COR-L47 (cell line): ENCODE measurements at regions not wholly inside any gene's neighbourhood (a gene's known extent, or its start where the extent isn't known, plus 50 kb on each side); places are given as distances from the start of the nearest gene placed in this dataset.
"Not testable (repeated sequence)": the region's sequence is repeated elsewhere in the genome, so short reads cannot be mapped to it uniquely, and the experiment has no call there.

ENCODE experiments used
- DNase-seq: peaks from one replicate; lab custom pipeline; 2025; lab: John Stamatoyannopoulos, UW

DNA sequence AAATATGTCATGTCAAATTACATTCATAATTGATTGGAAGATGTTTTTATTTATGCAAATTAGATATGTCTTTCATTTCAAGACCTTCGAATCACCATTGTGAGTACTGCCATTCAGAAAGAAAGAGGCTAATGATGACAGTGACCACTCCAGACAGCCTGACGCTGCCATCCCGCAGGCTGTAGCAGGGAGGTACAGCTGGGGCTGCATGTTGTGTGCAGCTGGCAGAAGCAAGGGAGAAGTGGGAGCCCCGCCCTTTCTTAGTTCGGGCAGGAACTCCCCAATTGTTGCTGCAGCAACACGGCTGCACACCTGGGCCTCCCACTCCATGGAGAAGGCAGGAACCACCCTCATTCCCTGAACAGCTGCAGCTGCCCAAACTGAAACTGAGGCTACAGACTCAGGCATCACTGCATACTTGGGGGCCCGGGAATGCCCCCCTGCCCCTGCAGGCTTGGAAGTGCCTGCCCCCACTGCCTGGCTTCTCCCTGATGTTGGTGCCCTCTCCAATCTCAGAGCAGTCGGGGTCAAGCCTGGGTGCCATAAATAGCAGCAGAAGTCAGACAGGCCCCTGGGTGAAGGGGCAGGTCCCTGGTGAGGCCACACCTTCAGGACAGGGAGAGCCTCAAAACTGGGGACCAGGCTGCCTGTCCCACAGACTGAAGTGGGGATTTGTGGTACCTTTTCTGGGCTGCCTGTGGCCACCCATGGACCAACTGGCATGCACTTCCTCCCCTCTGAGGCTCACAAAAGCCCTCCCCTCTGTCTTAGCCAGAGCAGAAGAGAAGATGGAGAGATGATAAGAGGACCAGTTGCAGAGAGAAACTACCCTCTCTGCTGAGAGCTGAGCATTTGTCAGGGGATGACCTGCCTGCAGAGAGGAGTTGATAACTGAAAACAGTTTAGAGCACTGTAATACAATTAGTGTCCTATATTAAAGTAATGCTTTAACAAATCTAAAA, 964.6 kb downstream of the SI start:
- DNase-seq: no peak

DNA sequence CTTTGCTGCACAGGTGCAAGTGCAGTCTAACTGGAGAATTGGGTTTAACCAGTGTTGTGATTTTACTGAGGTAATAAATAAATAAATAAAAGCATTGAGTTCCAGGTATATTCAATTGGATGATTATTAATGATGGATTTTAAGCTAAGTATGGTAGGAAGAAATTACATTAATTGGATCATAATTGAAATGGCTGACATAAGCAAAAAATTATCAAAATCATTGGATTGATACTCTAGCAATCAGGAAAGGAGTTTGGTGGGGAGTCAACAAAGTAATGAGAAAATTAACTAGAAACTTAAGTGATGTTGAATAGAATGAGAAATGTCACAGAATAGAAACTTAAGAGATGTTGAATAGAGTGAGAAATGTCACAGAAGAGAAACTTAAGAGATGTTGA, 981.9 kb downstream of the SI start:
- DNase-seq: no peak

DNA sequence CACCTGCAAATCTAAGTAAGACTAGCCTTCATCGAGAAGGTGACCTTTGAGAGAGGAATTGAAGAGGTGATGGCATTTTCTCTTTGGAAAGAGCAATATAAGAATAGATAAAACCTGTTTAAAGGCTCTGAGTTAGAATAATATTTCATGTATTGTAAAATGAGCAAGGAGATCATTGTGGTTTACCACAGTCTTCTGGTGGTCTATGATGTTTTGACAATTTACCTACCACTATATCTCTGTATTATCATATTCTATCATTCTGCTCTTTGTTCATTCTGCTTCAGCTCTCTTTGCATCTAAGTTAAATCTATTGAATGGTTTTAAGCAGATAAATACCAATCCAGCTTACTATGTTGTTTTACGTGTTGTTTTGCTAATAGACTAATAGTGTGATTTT, 982.3 kb downstream of the SI start:
- no peak for DNase-seq

DNA sequence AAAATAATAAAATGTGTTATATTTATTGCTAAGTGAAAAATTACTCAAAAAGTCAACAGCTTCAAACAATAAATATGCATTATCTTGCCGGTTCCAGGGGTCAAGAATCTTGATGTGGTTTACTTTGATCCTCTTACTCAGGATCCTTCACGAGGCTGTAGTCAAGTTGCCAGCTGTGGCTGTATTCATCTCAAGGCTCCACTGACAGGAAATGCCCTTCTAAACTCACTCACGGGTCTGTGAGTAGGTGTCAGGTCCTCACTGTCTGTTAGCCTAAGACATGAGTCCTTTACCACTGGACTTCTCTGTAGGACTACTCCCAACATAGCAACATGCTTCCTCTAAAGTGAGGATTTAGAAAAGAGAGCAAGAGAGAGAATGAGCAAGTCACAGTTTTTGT, 983.0 kb downstream of the SI start:
- DNase-seq: no peak

DNA sequence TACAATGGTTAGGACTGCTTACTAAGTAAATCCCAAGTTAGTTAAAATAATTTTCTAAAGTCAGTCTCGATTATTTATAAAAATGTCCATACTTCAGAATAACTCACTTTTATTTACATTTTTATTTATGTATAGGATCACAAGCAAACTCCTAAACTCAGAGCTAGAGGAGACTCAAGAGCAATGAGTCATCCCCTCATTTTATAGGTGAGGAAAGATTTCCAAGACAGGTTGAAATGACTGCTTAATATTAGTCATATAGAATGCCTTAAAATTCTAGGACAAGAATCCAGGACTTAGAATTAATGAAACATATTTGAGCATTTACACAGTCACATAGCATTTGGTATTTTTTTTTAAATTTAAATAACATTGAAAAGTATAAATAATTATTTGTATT, 983.8 kb downstream of the SI start:
- DNase-seq: no peak

DNA sequence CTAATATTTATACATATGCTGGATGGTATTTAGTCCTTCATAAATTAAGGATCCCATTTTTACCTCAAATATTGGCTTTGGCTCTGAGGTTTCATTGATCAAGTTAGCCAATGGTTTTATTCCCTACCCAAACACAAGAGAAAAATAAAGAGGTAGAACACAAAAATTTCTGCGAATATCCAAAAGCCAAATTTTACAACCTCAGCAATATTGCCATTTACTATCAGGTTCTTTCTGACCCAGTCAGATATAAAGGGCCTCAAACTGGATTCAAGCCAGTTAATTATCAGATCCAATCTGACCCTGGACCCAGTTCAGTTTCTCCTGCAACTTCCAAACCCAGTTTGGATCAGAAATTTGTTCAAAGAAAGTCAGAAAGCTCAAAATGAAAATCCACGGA, 998.1 kb downstream of the SI start:
- DNase-seq: no peak

DNA sequence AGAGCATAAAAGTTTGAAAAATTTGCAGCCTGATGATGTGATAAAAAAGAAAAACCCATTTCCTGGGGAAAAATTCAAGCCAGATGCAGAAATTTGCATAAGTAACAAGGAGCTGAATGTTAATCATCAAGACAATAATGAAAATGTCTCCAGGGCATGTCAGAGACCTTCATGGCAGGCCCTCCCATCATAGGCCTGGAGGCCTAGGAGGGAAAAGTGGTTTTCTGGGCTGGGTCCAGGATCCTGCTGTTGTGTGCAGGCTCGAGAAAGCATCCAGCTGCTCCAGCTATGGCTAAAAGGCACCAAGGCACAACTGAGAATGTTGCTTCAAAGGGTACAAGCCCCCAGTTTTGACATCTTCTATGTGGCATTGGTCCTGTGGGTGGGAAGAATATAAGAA, 1014.0 kb downstream of the SI start:
- no peak for DNase-seq

DNA sequence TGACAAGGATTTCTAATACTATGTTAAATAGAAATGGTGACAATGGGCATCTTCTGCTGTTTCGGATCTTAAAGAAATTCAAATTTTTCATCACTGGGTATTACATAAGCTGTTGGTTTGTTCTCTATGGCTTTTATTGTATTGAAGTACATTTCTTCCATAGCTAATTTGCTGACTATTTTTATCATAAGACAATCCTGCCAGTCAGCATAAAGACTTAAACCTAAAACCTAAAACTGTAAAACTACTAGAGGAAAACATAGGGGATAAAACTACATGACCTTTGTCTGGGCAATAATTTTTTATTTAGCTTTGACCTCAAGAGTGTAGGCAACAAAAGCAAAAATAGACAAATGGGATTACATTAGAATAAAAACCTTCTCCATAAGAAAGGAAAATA, 1017.4 kb downstream of the SI start:
- no peak for DNase-seq

DNA sequence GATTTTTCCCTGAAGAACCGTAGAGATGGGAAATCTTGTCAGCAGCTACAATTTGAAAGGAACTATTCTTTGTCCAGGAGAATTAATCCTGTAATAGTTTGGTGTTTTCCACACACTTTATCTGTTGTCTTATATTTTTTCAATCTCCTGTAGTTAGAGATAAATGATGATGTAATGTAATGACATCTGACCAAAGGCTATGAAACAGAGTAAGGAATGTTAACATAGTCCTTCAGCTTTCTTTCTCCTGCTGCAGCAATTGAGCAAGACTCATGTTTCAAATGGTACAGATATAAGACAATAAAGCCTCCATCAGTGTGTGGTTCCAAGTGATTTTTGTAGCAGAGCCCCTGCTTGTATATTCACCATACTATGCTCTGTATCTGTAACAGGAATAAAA, 1028.4 kb downstream of the SI start:
- DNase-seq: no peak

DNA sequence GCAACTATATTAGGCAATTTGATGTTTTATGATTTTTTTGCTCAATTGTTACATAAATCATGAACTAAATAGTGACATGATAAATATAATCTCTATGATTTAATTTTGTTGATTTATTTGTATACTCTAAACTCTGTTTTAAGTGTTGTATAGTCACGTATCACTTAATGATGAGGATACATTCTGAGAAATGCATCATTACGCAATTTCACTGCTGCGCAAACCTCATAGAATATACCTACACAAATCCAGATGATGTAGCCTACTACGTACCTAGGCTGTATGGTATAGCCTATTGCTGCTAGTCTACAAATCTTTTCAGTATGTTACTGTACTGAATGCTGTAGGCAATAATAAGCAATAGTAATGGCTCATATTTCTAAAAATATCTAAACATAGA, 1029.8 kb downstream of the SI start:
- no peak for DNase-seq

DNA sequence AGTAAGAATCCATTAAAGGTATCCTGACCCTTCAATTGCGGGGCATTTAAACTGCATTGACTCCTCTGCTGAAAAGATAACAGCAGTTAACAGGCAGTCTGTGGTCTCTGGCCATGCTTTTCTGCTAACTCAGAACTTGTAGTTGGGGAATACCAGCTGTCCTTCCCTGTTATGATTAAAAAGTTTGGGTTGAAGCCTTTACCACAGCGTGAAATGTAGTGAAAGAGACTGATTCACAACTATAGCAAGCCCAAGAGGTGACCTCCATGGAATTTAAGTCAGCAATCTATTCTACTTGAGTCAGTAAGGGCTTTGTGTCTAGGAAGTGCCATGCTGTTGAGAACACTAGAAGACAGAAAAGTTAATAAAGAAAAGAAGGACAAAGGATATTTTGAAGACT, 1037.3 kb downstream of the SI start:
- DNase-seq: no peak

DNA sequence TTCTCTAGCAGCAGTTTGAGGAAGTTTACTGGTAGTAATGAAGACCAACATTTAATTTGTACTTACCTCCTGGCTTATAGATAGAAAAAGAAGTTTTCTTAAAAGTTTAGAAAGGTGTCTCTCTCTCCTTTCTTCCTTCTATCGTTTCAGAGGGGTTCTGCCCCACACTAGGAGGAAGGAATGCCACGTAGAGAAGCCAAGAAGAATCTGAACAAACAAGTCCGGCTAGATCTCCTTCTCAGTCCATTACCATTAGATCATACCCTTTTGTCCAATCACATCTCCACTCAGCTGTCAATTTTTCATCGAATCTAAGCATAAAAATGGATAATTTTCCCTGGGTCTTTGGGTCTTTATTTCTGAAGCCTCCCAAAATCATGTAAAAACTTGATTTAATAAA, 1048.1 kb downstream of the SI start:
- DNase-seq: no peak

DNA sequence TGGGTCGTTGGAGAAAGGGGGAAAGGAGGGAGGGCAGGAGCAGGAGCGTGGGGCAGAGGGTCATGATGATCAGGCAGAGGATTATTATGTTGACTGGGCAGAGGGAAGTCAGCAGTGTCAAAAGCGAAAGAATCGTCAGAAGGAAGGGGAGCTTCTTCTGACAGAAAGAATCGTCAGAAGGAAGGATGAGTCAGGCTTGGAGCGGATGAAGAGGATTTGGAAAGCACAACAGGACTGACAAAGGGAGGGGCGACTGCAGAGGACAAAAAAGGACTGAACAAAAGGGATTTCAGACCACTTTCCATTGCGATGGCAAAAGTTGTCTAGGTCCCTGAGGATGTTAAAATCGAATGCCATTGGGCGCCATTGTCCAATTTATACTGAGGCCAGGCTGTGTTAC, 1053.5 kb downstream of the SI start:
- DNase-seq: no peak

DNA sequence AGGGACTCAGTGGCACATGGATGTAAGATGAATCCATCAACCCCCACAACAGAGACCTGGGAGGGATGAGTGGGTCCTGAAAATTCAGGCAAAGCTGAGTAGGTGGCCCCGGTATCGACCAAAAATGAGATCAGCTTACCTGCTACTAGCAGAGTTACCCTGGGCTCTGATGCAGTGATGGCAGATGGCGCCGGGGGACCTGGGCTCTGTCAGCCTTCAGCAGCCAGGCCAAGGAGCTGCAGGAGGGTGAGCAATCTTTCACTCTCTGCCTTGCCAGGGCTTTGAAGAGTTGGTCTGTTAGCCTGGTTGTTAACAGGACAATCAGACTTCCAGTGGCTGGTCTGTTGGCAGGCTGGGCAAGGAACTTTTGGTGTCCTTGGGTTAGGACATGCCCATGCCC, 1054.8 kb downstream of the SI start:
- no peak for DNase-seq

DNA sequence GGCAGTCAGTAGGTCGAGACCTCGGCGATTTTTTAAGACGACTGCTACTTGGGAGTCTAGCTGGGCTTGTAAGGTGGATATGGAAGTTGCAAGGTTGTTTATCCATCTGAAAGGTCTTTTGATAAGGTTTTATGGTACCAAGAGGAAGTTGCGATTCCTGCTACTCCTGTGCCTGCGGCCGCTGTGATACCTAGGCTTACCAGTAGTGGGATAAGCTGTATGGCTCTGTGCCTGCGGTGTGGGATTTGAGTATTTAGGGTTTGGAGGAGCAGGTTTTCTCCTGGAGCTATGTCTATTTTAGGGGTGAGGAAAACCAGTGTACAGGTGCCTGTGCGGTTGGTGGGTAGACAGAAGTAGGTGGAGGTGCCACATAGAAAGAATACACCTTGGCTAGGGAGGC, 1059.8 kb downstream of the SI start:
- DNase-seq: no peak

DNA sequence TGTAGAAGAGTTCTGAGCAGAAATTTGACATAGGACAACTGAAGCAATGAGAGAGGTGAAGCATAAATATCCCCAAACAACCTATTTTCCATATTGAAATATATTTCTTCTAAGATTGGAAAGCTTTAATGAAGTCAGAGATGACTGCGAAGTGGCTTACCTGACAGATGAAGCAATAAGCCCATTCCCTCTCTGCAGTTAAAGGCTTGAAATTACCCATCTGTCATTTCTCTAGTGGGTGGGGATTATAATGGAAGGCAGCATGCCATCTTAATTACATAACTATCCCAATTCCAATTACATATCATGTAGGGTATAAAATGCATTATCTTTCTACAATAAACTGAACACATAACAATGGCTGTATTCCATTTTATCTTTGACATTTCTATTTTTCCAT, 1070.5 kb downstream of the SI start:
- DNase-seq: no peak

DNA sequence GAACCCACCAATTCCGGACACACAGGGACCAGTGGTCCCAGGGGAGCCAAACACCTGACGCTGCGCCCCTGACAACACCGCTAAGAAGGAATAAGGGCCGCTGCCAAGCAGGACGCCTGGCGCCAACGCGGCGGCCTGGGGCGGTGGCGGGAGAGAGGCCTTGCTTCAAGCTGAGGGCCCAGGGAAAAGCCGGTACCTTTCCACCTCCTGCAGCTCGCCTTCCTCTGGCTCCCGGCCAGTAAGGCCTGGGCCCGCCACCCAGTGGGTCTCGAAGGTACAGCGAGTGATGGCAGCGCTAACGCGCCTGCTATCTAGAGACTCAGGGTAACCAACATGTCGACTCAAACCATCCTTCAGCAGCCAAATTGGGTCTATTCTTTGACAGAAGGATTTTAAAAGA, 1074.1 kb downstream of the SI start:
- DNase-seq: no peak

DNA sequence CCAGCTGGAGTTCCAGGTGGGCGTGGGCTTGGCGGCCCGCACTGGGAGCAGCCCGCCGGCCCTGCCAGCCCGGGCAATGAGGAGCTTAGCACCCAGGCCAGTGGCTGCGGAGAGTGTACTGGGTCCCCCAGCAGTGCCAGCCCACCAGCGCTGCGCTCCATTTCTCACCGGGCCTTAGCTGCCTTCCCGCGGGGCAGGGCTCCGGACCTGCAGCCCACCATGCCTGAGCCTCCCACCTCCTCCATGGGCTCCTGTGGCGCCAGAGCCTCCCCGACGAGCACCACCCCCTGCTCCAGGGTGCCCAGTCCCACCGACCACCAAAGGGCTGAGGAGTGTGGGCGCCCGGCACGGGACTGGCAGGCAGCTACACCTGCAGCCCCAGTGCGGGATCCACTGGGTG, 1075.3 kb downstream of the SI start:
- DNase-seq: not testable (repeated sequence)

DNA sequence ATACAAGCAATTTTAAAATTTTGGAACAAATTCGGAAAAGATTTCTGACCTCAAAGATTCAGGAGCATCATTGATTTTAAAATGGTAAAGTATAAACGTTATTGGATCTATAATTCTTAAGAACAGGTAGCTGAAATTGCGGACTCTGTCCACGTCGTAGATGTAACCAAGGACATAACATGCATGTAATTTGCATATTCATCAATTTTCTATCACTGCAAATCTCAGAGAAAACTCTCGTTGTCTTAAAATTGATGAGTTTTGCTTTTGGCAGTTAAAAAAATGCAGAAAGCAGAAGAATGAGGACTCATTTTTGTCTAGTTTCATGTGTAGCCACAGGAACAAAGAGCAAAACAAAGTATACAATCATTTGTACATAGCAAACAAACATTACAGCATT, 1094.4 kb downstream of the SI start:
- no peak for DNase-seq

DNA sequence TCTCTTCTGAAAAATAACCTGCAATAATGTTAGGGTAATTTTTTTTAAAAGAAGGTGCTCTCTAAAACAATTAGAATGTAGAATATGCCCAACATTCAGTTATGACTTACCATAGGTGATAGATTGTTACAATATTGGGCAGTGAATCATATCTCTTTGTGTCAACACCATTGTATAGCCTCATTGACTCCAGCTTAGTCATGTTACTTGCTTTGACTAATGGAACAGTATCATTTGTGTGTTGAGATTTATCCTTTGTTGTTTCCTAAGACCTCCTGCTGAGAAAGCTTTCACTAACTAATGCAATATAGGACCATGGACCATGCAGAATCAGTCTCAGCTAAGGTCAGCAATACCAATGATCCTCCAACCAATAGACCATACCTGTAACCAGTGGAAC, 1106.4 kb downstream of the SI start:
- no peak for DNase-seq

DNA sequence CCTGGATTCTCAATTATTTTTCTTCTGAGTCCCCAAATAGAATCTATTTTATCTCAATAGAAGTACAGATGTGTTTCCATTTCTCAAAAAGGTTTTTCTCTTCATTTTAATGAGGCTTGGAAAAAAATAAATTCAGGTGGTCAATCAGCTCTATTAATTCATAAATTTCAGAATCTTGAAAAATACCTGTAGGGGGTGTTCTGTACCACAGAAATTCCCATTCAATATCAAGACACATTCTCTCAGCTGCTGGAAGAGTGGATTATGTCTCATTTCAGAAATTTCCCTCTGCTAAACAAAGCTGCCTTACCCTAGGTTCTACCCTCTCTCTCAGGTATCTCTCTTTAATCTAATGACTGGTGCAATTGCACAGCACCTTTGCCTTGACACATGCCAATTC, 1121.2 kb downstream of the SI start:
- no peak for DNase-seq

DNA sequence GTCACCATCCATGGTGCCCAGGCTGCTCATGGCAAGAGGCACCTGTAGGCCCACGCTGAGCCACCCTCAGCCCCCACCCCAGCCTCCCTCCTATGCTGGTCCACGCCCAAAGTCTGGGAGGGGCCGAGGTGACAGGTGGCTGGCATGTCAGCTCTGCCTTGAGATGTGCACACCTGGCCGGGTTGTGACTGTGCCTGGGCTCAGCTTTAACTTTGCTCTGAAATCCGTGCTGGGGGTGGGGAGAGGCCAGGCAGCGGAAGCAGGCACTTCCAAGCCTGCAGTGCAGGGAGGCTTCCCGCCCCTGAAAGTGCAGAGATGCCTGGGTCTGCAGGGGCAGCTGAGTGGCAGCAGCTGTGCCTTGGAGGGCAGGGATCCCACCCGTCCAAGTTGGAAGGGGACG, 1124.8 kb downstream of the SI start:
- no peak for DNase-seq

DNA sequence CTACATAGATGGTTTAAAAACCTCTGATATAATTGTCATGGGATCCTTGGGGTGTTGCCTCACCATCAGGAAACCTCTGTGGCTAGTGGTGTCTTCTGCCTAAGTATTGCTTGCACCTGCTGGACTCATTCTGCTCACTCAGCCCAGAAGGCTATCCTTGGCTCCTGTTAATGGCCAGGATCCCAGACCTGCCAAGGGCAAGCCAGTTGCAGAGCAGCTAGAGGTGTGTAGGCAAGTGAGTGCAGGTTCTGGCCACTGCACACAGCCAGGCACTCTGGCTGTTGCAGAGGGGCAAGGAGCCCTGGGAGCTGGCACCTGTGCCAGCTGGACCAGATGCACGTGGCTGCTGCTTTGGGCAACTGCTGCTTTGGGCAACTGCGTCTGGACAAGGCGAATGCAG, 1125.8 kb downstream of the SI start:
- DNase-seq: no peak

DNA sequence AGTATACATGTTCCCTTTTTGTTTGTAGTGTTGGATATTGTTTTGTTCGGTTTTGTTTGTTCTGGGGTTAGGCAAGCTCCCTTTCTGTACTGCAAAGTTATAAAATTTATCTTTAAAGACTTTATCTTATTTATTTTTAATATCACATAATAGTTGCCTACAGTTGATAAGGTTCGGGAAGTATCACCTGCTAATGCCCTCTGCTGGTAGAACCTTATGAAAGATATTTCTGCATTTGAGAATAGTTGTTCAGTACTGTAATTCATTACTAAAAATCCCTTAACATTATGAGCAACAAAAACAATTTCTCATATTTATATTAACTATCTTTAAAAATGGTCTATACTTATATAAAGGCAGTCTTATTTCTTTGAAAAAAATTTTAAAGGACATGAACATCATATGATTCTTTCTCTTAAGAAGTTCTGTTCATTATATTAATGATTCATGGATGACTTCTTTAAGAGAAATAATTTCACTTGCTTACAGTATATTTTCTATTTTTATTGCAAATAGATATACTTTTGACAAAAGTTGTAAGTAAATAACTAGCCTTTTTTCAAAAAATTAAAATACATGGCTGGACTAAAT, 1126.8 kb downstream of the SI start:
- DNase-seq: no peak
